ENCODE measurements at regions not wholly inside any gene's neighbourhood (a gene's known extent, or its start where the extent isn't known, plus 50 kb on each side); places are given as distances from the start of the nearest gene placed in this dataset.

DNA sequence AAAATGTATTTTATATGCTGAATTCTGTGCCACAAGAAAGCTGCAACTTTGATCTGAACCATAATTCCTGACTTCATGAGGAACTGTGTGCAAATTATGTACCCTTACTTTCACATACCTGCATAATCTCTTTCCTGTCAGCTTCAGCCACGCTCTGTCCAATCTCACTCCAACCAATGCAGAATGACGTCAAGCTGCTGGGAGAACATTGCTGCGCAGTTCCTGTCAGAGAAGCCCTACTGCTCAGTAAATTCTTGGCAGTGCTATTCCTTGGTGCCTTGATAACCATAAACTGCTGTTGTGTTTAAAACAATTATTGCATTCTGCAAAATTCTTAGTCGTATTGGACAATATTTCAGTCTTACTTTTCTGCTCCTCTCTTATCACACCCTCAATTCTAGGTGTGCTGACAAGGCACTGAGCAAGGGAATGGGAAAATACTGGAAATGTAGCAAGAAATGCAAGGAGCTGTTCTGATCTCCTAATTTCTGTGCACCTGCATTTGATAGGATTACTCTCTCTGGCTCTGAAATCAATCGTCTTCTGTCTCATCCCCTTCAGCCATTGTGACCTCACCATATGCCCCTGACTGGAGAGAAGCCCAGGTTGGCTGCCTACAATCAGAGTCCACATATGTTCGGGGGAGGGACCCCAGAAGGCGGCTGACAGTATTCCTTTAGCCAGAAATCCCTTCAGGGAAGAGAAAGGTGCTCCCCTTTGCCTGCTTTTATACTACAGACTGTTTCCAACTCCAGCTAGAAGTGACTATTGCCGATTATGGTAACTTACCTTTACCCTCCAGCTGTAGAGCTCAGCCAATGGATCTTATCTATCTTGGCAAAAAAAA, 274.9 kb upstream of the NOVA1 start:
- DNase-seq (peak in 3 of 5 donors; percentile 10 to 30 (median 24)), ATAC-seq (peak; percentile 80 to 91 (median 87))
- TF ChIP-seq, protein P1, sequence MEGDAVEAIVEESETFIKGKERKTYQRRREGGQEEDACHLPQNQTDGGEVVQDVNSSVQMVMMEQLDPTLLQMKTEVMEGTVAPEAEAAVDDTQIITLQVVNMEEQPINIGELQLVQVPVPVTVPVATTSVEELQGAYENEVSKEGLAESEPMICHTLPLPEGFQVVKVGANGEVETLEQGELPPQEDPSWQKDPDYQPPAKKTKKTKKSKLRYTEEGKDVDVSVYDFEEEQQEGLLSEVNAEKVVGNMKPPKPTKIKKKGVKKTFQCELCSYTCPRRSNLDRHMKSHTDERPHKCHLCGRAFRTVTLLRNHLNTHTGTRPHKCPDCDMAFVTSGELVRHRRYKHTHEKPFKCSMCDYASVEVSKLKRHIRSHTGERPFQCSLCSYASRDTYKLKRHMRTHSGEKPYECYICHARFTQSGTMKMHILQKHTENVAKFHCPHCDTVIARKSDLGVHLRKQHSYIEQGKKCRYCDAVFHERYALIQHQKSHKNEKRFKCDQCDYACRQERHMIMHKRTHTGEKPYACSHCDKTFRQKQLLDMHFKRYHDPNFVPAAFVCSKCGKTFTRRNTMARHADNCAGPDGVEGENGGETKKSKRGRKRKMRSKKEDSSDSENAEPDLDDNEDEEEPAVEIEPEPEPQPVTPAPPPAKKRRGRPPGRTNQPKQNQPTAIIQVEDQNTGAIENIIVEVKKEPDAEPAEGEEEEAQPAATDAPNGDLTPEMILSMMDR (IDR thresholded peaks at IDR 0.05) = no peak
- no peak for TF ChIP-seq POLR2A (IDR thresholded peaks at IDR 0.05)
- Histone ChIP-seq H3K4me3 (no peak overlapping the region), H3K27ac (peak overlapping the region in 1 of 12 donors; percentile 18), H3K27me3 (no peaks in the 10 kb centered on the region), H3K9me3 (no peaks in the 10 kb centered on the region), H3K4me1 (peaks cover 0 to 7% (median 0%) of the 10 kb centered on the region in 12 donors), H3K36me3 (no peaks in the 10 kb centered on the region)
- intact Hi-C loops (cut with DNase I) = no loop called here
- 31 to 41% (median 36%) methylated on average over 8 of the region's 8 CpGs for WGBS, 4 donors

DNA sequence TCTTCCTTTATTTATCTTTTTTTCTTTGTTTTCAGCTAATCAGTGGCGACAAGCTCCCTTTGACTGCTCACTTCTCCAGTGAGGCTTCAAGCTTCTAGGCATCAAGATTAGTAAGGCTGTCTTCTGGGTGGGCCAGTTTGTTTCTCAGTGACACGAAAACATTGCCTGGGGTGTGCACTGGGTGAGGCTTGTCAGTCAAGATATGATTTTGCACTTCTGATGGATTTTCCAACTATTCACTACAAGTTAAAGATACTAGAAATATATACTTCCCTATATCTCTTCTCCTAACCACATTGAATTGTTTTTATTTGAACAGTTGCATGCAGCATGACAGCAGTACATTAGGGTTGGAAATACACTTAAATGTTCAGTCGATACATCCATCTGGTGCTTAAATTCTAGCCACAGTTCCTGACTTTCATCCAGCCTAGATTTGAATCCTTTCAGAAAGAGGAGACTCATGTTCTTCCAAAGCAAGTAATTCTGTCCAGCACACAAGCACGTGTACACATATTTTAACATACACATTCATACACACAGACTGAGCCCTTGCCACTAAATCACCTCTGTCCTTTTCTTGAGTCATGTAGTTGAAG, 275.6 kb upstream of the NOVA1 start:
- intact Hi-C loops (cut with DNase I) = no loop called here
- Histone ChIP-seq H3K4me1 (peaks cover 0 to 7% (median 0%) of the 10 kb centered on the region in 12 donors), H3K27ac (peak overlapping the region in 1 of 12 donors; percentile 18), H3K27me3 (no peaks in the 10 kb centered on the region), H3K36me3 (no peaks in the 10 kb centered on the region), H3K9me3 (no peaks in the 10 kb centered on the region), H3K4me3 (no peak overlapping the region)
- DNase-seq = no peak
- no peak for ATAC-seq
- 65 to 72% (median 69%) methylated on average over 4 of the region's 4 CpGs for WGBS, 4 donors
- no peak for TF ChIP-seq POLR2A (IDR thresholded peaks at IDR 0.05)
- TF ChIP-seq, protein P1 (IDR thresholded peaks at IDR 0.05) = no peak

DNA sequence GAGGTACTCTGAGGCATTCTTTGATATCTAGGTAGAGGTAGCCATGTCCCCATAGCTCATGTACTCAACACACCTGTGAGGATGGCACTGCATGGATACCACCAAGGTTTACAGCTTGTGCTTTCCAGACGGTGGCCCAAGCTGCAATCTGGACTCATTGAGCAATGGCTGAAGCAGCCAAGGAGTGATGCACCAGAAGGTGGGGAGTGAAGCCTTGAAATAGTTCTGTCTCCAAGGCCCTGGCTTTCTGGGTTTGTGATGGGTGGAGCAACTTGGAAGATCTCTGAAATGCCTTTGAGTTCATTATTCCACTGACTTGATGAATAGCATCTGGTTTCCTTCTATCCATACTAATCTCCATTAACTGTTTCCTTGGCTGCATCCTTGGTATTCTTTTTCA, 290.0 kb upstream of the NOVA1 start:
- Histone ChIP-seq H3K27me3 (no peaks in the 10 kb centered on the region), H3K4me3 (no peak overlapping the region), H3K36me3 (no peaks in the 10 kb centered on the region), H3K4me1 (no peaks in the 10 kb centered on the region), H3K9me3 (peaks cover 0 to 27% (median 7%) of the 10 kb centered on the region in 12 donors), H3K27ac (no peak overlapping the region)
- WGBS, 4 donors = 54 to 64% (median 59%) methylated on average over 1 of the region's 1 CpG
- peak in 3 of 4 donors; percentile 56 to 76 (median 62) for ATAC-seq
- peak in 3 of 5 donors; percentile 16 to 52 (median 40) for DNase-seq
- intact Hi-C loops (cut with DNase I) = no loop called here
- TF ChIP-seq, protein P1 (IDR thresholded peaks at IDR 0.05) = no peak
- no peak for TF ChIP-seq POLR2A (IDR thresholded peaks at IDR 0.05)

DNA sequence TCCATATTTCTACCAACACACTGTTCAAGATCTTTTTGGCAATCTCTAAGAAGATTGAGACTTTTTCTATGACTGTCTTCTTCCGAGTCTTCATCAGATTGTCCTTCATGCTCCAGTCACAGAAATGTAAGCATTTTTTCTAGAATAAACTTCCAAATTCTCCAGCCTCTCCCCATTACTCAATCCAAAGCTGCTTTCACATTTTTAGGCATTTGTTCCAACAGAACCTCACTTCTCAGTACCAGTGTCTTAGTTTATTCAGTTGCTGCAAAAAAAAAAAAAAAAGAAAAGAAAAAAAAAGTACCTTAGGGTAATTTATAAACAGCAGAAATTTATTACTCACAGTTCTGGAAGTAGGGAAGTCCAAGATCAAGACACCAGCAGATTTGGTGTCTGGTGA, 290.8 kb upstream of the NOVA1 start:
- Histone ChIP-seq H3K4me3 (no peak overlapping the region), H3K36me3 (no peaks in the 10 kb centered on the region), H3K4me1 (no peaks in the 10 kb centered on the region), H3K27me3 (no peaks in the 10 kb centered on the region), H3K27ac (peak overlapping the region in 1 of 12 donors; percentile 54), H3K9me3 (peaks cover 0 to 19% (median 5%) of the 10 kb centered on the region in 12 donors)
- no peak for ATAC-seq
- 62 to 81% (median 70%) methylated on average over 1 of the region's 1 CpG for WGBS, 4 donors
- TF ChIP-seq, protein P1 (IDR thresholded peaks at IDR 0.05) = no peak
- TF ChIP-seq POLR2A (IDR thresholded peaks at IDR 0.05) = no peak
- intact Hi-C loops (cut with DNase I) = no loop called here
- no peak for DNase-seq

All from heart left ventricle (tissue), 16 donors.